SK-N-SH (cell line): ENCODE measurements at regions not wholly inside any gene's neighbourhood (a gene's known extent, or its start where the extent isn't known, plus 50 kb on each side); places are given as distances from the start of the nearest gene placed in this dataset.

ENCODE experiments used
- CTCF ChIA-PET: fragments of 300-600, 350-600 bp; formaldehyde crosslinking; extraction: SDS; loops from one replicate; lab custom pipeline; 2021; lab: Yijun Ruan, JAX
- POLR2A ChIA-PET: fragments of 350-600 bp; sonication (Branson Sonifier 250); formaldehyde crosslinking; extraction: SDS; loops from one replicate; lab custom pipeline; 2020; ENCODE audit warnings: antibody characterized with exemption, inconsistent platforms; lab: Yijun Ruan, JAX
- DNase-seq: peaks from one replicate; pipeline ENCODE4 v3.0.0; 2012
- H2AFZ ChIP-seq: fragments of 200-600 bp; sonication (generic); 2 replicates; pipeline ENCODE4 v1.8.1; 2016; ENCODE audit warnings: antibody characterized with exemption, mild to moderate bottlenecking, low read depth
- H3F3A ChIP-seq: fragments of 200-600 bp; sonication (generic); replicated peaks from 2 replicates; pipeline ENCODE3; 2016; ENCODE audit warnings: antibody characterized with exemption, mild to moderate bottlenecking; ENCODE audit not compliant: insufficient read depth
- H3K27ac ChIP-seq, 2 experiments: fragments of 200-500 bp in 1 of 2; fragments of 200-600 bp in 1 of 2; sonication (Bioruptor generic) in 1 of 2; sonication (generic), shearing (Covaris generic) in 1 of 2; 2 replicates each; pipeline versions ENCODE4 v1.5.1 to v1.6.1; 2014 to 2016; ENCODE audit warnings: low read depth in 2 of 2, inconsistent platforms in 1 of 2, low read length in 1 of 2, mild to moderate bottlenecking in 1 of 2, mixed read lengths in 1 of 2
- H3K27me3 ChIP-seq: fragments of 200-600 bp; sonication (generic), shearing (Covaris generic); 2 replicates; pipeline ENCODE4 v1.6.1; 2016; ENCODE audit warnings: mixed run types; ENCODE audit not compliant: insufficient read depth
- H3K36me3 ChIP-seq, 2 experiments: fragments of 200-500 bp in 1 of 2; fragments of 200-600 bp in 1 of 2; sonication (Bioruptor generic) in 1 of 2; sonication (generic) in 1 of 2; replicated peaks in 1 of 2; 2 replicates each; pipeline versions ENCODE3 to v1.5.1; 2014 to 2016; ENCODE audit warnings: low read length in 1 of 2, mild to moderate bottlenecking in 1 of 2; ENCODE audit not compliant: insufficient read depth in 2 of 2, control insufficient read depth in 1 of 2
- H3K4me1 ChIP-seq, 2 experiments: fragments of 200-500 bp in 1 of 2; fragments of 200-600 bp in 1 of 2; sonication (Bioruptor generic) in 1 of 2; sonication (generic), shearing (Covaris generic) in 1 of 2; 2 replicates each; pipeline versions ENCODE4 v1.5.1 to v1.6.1; 2014 to 2016; ENCODE audit warnings: low read depth in 1 of 2, low read length in 1 of 2, mixed run types in 1 of 2; ENCODE audit not compliant: insufficient read depth in 2 of 2, control insufficient read depth in 1 of 2
- H3K4me2 ChIP-seq: fragments of 200-600 bp; sonication (generic), shearing (Covaris generic); 2 replicates; pipeline ENCODE4 v1.6.1; 2017; ENCODE audit warnings: mixed run types
- H3K4me3 ChIP-seq, 2 experiments: fragments of 200-500 bp in 1 of 2; fragments of 200-600 bp in 1 of 2; sonication (Bioruptor generic) in 1 of 2; sonication (generic), shearing (Covaris generic) in 1 of 2; 2 replicates each; pipeline versions ENCODE4 v1.5.1 to v1.8.1; 2014 to 2016; ENCODE audit warnings: low read depth in 2 of 2, inconsistent platforms in 1 of 2, low read length in 1 of 2, mild to moderate bottlenecking in 1 of 2, mixed read lengths in 1 of 2, moderate library complexity in 1 of 2
- H3K79me2 ChIP-seq: fragments of 200-600 bp; sonication (generic); 2 replicates; pipeline ENCODE4 v1.8.1; 2017; ENCODE audit warnings: mild to moderate bottlenecking; ENCODE audit not compliant: insufficient read depth
- H3K9ac ChIP-seq: fragments of 200-600 bp; sonication (generic); 2 replicates; pipeline ENCODE4 v1.6.1; 2017; ENCODE audit warnings: mixed run types
- H3K9me2 ChIP-seq: fragments of 200-600 bp; sonication (generic); 2 replicates; pipeline ENCODE4 v1.6.1; 2017; ENCODE audit warnings: mixed run types
- H3K9me3 ChIP-seq: fragments of 200-600 bp; sonication (generic); 2 replicates; pipeline ENCODE4 v1.6.1; 2017; ENCODE audit warnings: mixed run types, mild to moderate bottlenecking, moderate library complexity
- H4K20me1 ChIP-seq: fragments of 200-600 bp; sonication (generic); 2 replicates; pipeline ENCODE4 v1.6.1; 2017; ENCODE audit warnings: mild to moderate bottlenecking, mixed run types; ENCODE audit not compliant: insufficient read depth
- CHD2 ChIP-seq: fragments of 150-350 bp; IDR thresholded peaks from 2 replicates; pipeline ENCODE4 v1.6.1; 2018; ENCODE audit warnings: low read length; ENCODE audit not compliant: partially characterized antibody
- ELF1 ChIP-seq: IDR thresholded peaks from 2 replicates; pipeline ENCODE4 v1.4.0; 2012
- FOXJ3 ChIP-seq: sonication (generic); formaldehyde crosslinking; IDR thresholded peaks from 2 replicates; pipeline ENCODE4 v1.5.1; 2020; ENCODE audit warnings: mild to moderate bottlenecking, missing genetic modification reagents
- FOXM1 ChIP-seq: IDR thresholded peaks from 2 replicates; pipeline ENCODE4 v1.4.0; 2012; ENCODE audit warnings: low read depth, mild to moderate bottlenecking
- GABPA ChIP-seq: IDR thresholded peaks from 2 replicates; pipeline ENCODE4 v1.4.0; 2012; ENCODE audit warnings: low read depth, mild to moderate bottlenecking
- IRF3 ChIP-seq: fragments of 150-350 bp; IDR thresholded peaks from 2 replicates; pipeline ENCODE4 v1.6.1; 2016; ENCODE audit warnings: mild to moderate bottlenecking, low read depth, low read length
- MXI1 ChIP-seq: IDR thresholded peaks from 2 replicates; pipeline ENCODE4 v1.6.1; 2012; ENCODE audit warnings: mild to moderate bottlenecking, low read depth, low read length, improper control_type of control experiment
- NFIC ChIP-seq: IDR thresholded peaks from 2 replicates; pipeline ENCODE4 v1.4.0; 2012; ENCODE audit warnings: borderline replicate concordance
- NRF1 ChIP-seq: IDR thresholded peaks from 2 replicates; pipeline ENCODE4 v1.6.1; 2012; ENCODE audit warnings: low read depth, mild to moderate bottlenecking, low read length
- PBX3 ChIP-seq: IDR thresholded peaks from 2 replicates; pipeline ENCODE4; 2012
- RCOR1 ChIP-seq: fragments of 150-350 bp; IDR thresholded peaks from 2 replicates; pipeline ENCODE4 v1.6.1; 2017; ENCODE audit warnings: antibody characterized with exemption, low read length
- REST ChIP-seq: IDR thresholded peaks from 2 replicates; pipeline ENCODE4 v1.6.1; 2012; ENCODE audit warnings: mild to moderate bottlenecking, low read depth, low read length, moderate library complexity
- RXRA ChIP-seq: IDR thresholded peaks from 2 replicates; pipeline ENCODE4 v1.4.0; 2012; ENCODE audit warnings: low read depth, mild to moderate bottlenecking, borderline replicate concordance
- TAF1 ChIP-seq: IDR thresholded peaks from 2 replicates; pipeline ENCODE4 v1.6.1; 2012; ENCODE audit warnings: low read depth, mild to moderate bottlenecking, low read length, moderate library complexity, borderline replicate concordance
- YY1 ChIP-seq: IDR thresholded peaks from 2 replicates; pipeline ENCODE4 v1.4.0; 2012; ENCODE audit warnings: low read depth, mild to moderate bottlenecking
- WGBS: methylation state at CpG from one replicate; pipeline ENCODE4 v1.1.6; 2017; ENCODE audit warnings: low lambda C conversion rate; 5-methylcytosine and 5-hydroxymethylcytosine counted together

GRCh38 chr3:31186041-31186440 is 291.6 kb upstream of the GADL1 start:
- H3K4me3 ChIP-seq = no peak overlapping the region
- H2AFZ ChIP-seq = no peak overlapping the region
- CTCF ChIA-PET = interaction anchor here (0.7 to 1.1 kb wide), 2 partner anchors 10 to 76 kb away, joined by 3 read pairs; no protein-coding TSS in a partner anchor
- no peak for DNase-seq
- POLR2A ChIA-PET = no interaction called here
- H4K20me1 ChIP-seq = no peaks in the 10 kb centered on the region
- TF ChIP-seq NFIC = no peak
- no peak for TF ChIP-seq GABPA
- TF ChIP-seq MXI1 = no peak
- TF ChIP-seq, all 33 proteins: peak for 0
- Histone ChIP-seq H3K9ac (no peak overlapping the region), H3K9me2 (no peaks in the 10 kb centered on the region), H3K4me1 (no peaks in the 10 kb centered on the region), H3K27me3 (no peaks in the 10 kb centered on the region; the same call in 1 of the 2 replicates), H3K4me2 (no peak overlapping the region), H3K27ac (no peak overlapping the region), H3K36me3 (no peaks in the 10 kb centered on the region), H3F3A (no peaks in the 10 kb centered on the region), H3K9me3 (no peaks in the 10 kb centered on the region), H3K79me2 (no peaks in the 10 kb centered on the region)
- WGBS = 47% methylated on average over 4 of the region's 4 CpGs

- POLR2A ChIA-PET = no interaction called here
- Histone ChIP-seq H3F3A (no peaks in the 10 kb centered on the region), H3K9me2 (no peaks in the 10 kb centered on the region), H3K4me2 (no peak overlapping the region), H3K4me3 (no peak overlapping the region), H2AFZ (no peak overlapping the region), H3K27me3 (no peaks in the 10 kb centered on the region; the same call in 1 of the 2 replicates), H4K20me1 (no peaks in the 10 kb centered on the region), H3K4me1 (no peaks in the 10 kb centered on the region), H3K36me3 (no peaks in the 10 kb centered on the region), H3K79me2 (no peaks in the 10 kb centered on the region), H3K9me3 (no peaks in the 10 kb centered on the region), H3K9ac (no peak overlapping the region), H3K27ac (no peak overlapping the region)
- no peak for DNase-seq
- CTCF ChIA-PET = interaction anchor here (0.8 kb wide), 1 partner anchor 20 kb away, joined by 3 read pairs; no protein-coding TSS in a partner anchor
- 46% methylated on average over 1 of the region's 1 CpG for WGBS
- TF ChIP-seq YY1 (no peak), FOXM1 (no peak), RCOR1 (no peak), FOXJ3 (CRISPR knock-in tag) (no peak)
Observed at GRCh38 chr3:31187380-31187779, 292.9 kb upstream of the GADL1 start.

GRCh38 chr3:31188112-31188511 is 293.7 kb upstream of the GADL1 start:
- no peaks in the 10 kb centered on the region for H3K9me3 ChIP-seq
- H3K4me2 ChIP-seq = no peak overlapping the region
- H3K9me2 ChIP-seq = no peaks in the 10 kb centered on the region
- H3K4me1 ChIP-seq = no peaks in the 10 kb centered on the region
- H3K27ac ChIP-seq = no peak overlapping the region
- H3K27me3 ChIP-seq = no peaks in the 10 kb centered on the region; the same call in 1 of the 2 replicates
- ChIA-PET POLR2A (no interaction called here), CTCF (no interaction called here)
- no peak overlapping the region for H2AFZ ChIP-seq
- H3K9ac ChIP-seq = no peak overlapping the region
- no peak overlapping the region for H3K4me3 ChIP-seq
- H4K20me1 ChIP-seq = no peaks in the 10 kb centered on the region
- WGBS = 51% methylated on average over 6 of the region's 6 CpGs
- no peak for DNase-seq
- H3F3A ChIP-seq = no peaks in the 10 kb centered on the region
- no peaks in the 10 kb centered on the region for H3K36me3 ChIP-seq
- H3K79me2 ChIP-seq = no peaks in the 10 kb centered on the region
- TF ChIP-seq PBX3 (no peak), IRF3 (no peak), MXI1 (no peak), ELF1 (no peak), FOXJ3 (CRISPR knock-in tag) (no peak), TAF1 (no peak), CHD2 (no peak), RCOR1 (no peak), REST (no peak), NRF1 (no peak), RXRA (no peak), YY1 (no peak)
